ENCODE measurements at regions not wholly inside any gene's neighbourhood (a gene's known extent, or its start where the extent isn't known, plus 50 kb on each side); places are given as distances from the start of the nearest gene placed in this dataset.

GRCh38 chr14:22024137-22024536 lies 350.5 kb upstream of the OR4E1 start:
- Histone ChIP-seq H4K8ac (ENCODE audit: extremely low read depth, insufficient read depth, low read length) (no peak overlapping the region), H4K91ac (replicated peaks; ENCODE audit: insufficient read length, low read length) (no peak overlapping the region), H3K79me1 (ENCODE audit: low read depth, low read length) (no peaks in the 10 kb centered on the region), H3K4me2 (ENCODE audit: insufficient read depth in 1 of 2, low read depth in 2 of 2, low read length in 2 of 2) (no peak overlapping the region), H3K79me2 (ENCODE audit: control insufficient read depth in 1 of 2, insufficient read depth in 2 of 2, low read length in 2 of 2) (no peaks in the 10 kb centered on the region), H4K5ac (ENCODE audit: insufficient read length, low read depth, low read length) (no peak overlapping the region), H3K23me2 (ENCODE audit: low read depth, low read length) (no peaks in the 10 kb centered on the region), H3K9ac (replicated peaks in 1 of 4; ENCODE audit: extremely low read depth in 1 of 4, low read depth in 3 of 4, low read length in 3 of 4) (no peak overlapping the region), H3K4me3 (ENCODE audit: extremely low read depth in 1 of 4, insufficient read depth in 2 of 4, low read depth in 3 of 4, low read length in 4 of 4) (no peak overlapping the region), H2AFZ (ENCODE audit: low read length) (no peak overlapping the region), H4K20me1 (replicated peaks in 1 of 2; ENCODE audit: control insufficient read depth in 1 of 2, insufficient read depth in 2 of 2, low read length in 2 of 2) (peaks cover 0 to 2% of the 10 kb centered on the region in 2 experiments), H3K14ac (ENCODE audit: insufficient read length) (no peak overlapping the region), H3K27me3 (replicated peaks in 1 of 4; ENCODE audit: control insufficient read depth in 3 of 4, extremely low read depth in 1 of 4, insufficient read depth in 3 of 4, low read length in 3 of 4) (no peaks in the 10 kb centered on the region), H2BK20ac (ENCODE audit: low read length) (no peak overlapping the region), H3K4ac (replicated peaks; ENCODE audit: insufficient read length, low read depth, low read length) (no peak overlapping the region), H3K36me3 (ENCODE audit: control insufficient read depth in 2 of 4, insufficient read depth in 4 of 4, low read length in 3 of 4) (no peaks in the 10 kb centered on the region), H3K56ac (replicated peaks; ENCODE audit: insufficient read length, low read depth, low read length) (no peak overlapping the region), H3K23ac (ENCODE audit: insufficient read length) (no peak overlapping the region), H2BK120ac (replicated peaks; ENCODE audit: low read depth, low read length) (no peak overlapping the region), H3K4me1 (replicated peaks in 1 of 4; ENCODE audit: control insufficient read depth in 3 of 4, insufficient read depth in 4 of 4, low read length in 3 of 4) (no peaks in the 10 kb centered on the region), H3K9me3 (ENCODE audit: insufficient read depth in 2 of 2, low read depth in 1 of 2, low read length in 1 of 2) (no peaks in the 10 kb centered on the region), H2BK12ac (ENCODE audit: low read depth, low read length) (no peak overlapping the region), H2AK5ac (ENCODE audit: low read depth, low read length) (no peak overlapping the region), H3K27ac (ENCODE audit: low read depth, low read length) (no peak overlapping the region), H2BK5ac (ENCODE audit: low read depth, low read length) (no peak overlapping the region), H3K18ac (ENCODE audit: extremely low read depth, low read length) (no peak overlapping the region), H2BK15ac (ENCODE audit: low read length) (no peak overlapping the region)
- ChIA-PET CTCF (ENCODE audit: partially characterized antibody) (interaction anchor here (2.9 kb wide), 1 partner anchor 23 kb away, joined by 9 read pairs; no protein-coding TSS in a partner anchor), POLR2A (ENCODE audit: partially characterized antibody) (no interaction called here)
- no peak for DNase-seq (ENCODE audit: low read depth in 1 of 2, low spot score in 2 of 2)
- no peak for FAIRE-seq
- 70% methylated on average over 1 of the region's 1 CpG; no CpG with 5 or more reads in 1 of the 2 experiments for WGBS, 2 experiments (ENCODE audit: extremely low coverage in 1 of 2, insufficient coverage in 1 of 2, insufficient read length in 1 of 2, insufficient replicate concordance in 2 of 2, low coverage in 1 of 2, low lambda C conversion rate in 2 of 2, missing lambda C conversion rate in 1 of 2)
- no peak for TF ChIP-seq POU5F1 (IDR thresholded peaks at IDR 0.05; ENCODE audit: low read depth, low read length)
- TF ChIP-seq, protein P1, sequence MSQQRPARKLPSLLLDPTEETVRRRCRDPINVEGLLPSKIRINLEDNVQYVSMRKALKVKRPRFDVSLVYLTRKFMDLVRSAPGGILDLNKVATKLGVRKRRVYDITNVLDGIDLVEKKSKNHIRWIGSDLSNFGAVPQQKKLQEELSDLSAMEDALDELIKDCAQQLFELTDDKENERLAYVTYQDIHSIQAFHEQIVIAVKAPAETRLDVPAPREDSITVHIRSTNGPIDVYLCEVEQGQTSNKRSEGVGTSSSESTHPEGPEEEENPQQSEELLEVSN (IDR thresholded peaks at IDR 0.05), result no peak
- TF ChIP-seq SP2 (IDR thresholded peaks at IDR 0.05; ENCODE audit: low read length), result no peak
- no peak for TF ChIP-seq SIRT6 (IDR thresholded peaks at IDR 0.05; ENCODE audit: low read length)
- TF ChIP-seq SIN3A (conservative IDR thresholded peaks at IDR 0.05 in 1 of 2, IDR thresholded peaks at IDR 0.05 in 1 of 2; ENCODE audit: low read depth in 1 of 2, low read length in 2 of 2), result no peak
- TF ChIP-seq CBX5 (IDR thresholded peaks at IDR 0.05; ENCODE audit: low read depth, low read length), result no peak
- no peak for TF ChIP-seq KDM1A (IDR thresholded peaks at IDR 0.05; ENCODE audit: borderline replicate concordance, low read length)
- no peak for TF ChIP-seq CEBPB (IDR thresholded peaks at IDR 0.05; ENCODE audit: low read depth, low read length)
- no peak for TF ChIP-seq ATF2 (IDR thresholded peaks at IDR 0.05; ENCODE audit: low read length)
- no peak for TF ChIP-seq CHD1 (IDR thresholded peaks at IDR 0.05; ENCODE audit: low read depth, low read length)
- TF ChIP-seq TCF12 (IDR thresholded peaks at IDR 0.05; ENCODE audit: low read depth, low read length), result no peak
- no peak for TF ChIP-seq POLR2AphosphoS5 (IDR thresholded peaks at IDR 0.05; ENCODE audit: low read depth, low read length)
- TF ChIP-seq RAD21 (IDR thresholded peaks at IDR 0.05 in 1 of 2, conservative IDR thresholded peaks at IDR 0.05 in 1 of 2; ENCODE audit: low read depth in 2 of 2, low read length in 2 of 2), result no peak
